Esophagus mucosa (tissue), 1 donor: ENCODE measurements at regions not wholly inside any gene's neighbourhood (a gene's known extent, or its start where the extent isn't known, plus 50 kb on each side); places are given as distances from the start of the nearest gene placed in this dataset.
A peak's percentile ranks its signal among the peaks of the same experiment; 100 is the strongest.
"Not testable (repeated sequence)": the region's sequence is repeated elsewhere in the genome, so short reads cannot be mapped to it uniquely, and the experiment has no call there.

Source experiments
- ATAC-seq: fragments of 200-7000 bp; cut with Tn5 transposase; one replicate; pipeline ENCODE4 v1.9.1; 2020
- donor health status: DM: yes; HTN: yes; CAD: no.

DNA sequence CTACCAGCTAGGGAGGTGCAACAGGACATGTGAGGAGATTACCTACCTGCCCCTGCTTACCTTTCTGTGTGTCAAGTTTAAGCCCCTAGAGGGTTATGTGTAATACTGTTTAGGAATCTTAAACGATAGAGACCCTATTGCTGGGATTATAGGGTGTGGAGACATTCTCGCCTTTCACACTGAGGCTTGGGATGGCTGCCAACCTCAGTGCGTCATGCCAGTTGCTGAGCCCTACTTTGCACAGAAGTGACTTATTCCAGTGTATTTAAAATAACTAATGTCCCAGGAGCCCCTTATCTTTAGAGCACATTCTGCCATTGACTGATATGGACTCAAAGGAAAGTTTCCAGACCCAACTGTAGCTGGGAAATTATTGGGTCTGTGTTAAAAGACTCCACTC, 76.6 kb upstream of the XPA start:
- peak; percentile 82 for ATAC-seq

GRCh38 chr9:97774673-97775072, 77.5 kb upstream of the XPA start:
- no peak for ATAC-seq

DNA sequence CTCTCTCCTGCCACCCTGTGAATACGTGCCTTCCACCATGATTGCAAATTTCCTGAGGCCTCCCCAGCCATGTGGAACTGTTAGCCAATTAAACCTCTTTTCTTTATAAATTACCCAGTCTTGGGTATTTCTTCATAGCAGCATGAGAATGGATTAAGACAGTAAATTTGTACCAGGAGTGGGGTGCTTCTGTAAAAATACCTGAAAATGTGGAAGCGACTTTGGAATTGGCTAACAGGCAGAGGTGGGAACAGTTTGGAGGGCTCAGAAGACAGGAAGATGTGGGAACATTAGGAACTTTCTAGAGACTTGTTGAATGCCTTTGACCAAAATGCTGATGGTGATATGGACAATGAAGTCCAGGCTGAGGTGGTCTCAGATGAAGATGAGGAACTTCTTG, 74.3 kb upstream of the FOXE1 start:
- not testable (repeated sequence) for ATAC-seq

GRCh38 chr9:97779608-97780007, 73.4 kb upstream of the FOXE1 start:
- no peak for ATAC-seq

GRCh38 chr9:97781902-97782301, 71.1 kb upstream of the FOXE1 start:
- ATAC-seq = no peak

DNA sequence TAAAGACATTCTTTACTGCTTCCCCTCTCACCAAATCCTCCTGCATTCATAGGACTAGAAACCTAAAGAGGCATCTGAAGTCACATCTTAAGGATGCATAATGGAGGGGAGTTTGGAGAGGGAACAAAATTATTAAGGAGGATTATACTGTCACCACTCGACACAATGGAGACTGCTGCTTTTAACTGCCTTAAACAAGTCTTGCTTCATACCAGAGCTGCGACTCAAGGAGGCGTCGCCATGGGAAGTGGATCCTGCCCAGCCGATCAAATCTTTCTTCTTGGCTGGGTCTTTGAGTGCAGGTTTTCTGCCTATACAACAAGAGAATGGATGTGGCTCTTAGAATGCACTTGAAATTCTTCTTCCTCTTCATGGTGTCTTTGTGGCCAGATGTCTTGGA, 66.7 kb upstream of the FOXE1 start:
- peak; percentile 84 for ATAC-seq

- no peak for ATAC-seq
Observed at GRCh38 chr9:97787551-97787950, 65.5 kb upstream of the FOXE1 start.

DNA sequence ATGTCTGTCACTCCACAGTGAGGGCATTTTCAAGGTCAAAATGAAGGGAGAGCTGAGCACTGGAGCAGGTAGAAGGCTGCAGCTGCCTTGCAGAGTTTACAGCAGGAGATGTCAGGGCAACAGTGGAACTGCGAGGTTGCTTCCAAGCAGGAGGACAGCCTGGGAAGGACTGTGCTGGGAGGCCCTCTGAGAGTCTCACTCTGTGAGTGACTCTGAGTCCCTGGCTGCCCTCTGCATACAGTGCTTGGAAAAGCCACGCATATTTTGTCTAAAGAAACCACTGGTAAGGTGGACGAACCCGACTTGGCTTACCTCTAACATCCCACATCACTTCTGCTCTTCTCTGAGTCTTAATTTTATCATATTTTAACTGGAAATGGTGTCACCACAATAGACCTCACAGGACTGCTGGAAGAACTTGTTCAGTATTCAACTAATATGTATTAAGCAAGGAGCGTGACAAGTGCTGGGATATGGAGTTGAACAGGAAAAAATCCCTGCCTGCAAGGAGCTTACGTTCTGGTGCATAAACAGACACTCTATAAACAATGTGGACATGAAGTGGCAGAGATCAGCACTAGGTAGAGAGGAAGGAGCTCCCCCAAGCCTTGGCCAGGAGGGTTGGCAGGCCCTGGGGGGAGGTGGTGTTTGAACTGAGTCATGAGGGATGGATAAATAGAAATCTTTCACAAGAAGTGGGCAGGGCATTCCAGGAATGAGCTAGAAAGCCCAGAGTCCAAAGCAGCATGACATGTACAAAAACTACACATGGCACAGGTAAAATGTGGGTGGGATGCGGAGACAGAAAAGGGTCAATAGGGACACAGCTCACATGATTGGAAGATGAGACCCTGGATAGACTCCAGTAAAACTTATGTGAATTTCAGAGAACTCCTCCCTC, 64.0 kb upstream of the FOXE1 start:
- peak; percentile 80 for ATAC-seq

DNA sequence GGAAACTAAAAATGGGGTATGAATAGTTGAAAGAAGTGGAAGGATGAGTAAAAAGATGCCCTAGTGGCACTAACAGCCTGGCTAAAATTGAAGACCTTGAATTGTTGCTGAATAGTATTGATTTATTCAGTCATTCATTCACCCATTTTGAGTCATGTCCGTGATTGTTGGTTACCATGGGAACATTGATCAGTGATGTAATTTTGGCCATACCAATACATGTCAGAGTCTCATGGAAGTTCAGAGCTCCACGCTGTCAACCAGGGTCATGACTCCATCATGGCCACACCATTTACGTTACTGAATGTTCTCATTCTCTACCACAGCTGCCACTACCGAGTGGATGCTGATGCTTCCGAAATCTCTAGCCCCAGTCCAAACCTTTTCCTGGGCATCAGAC, 62.5 kb upstream of the FOXE1 start:
- ATAC-seq = no peak

DNA sequence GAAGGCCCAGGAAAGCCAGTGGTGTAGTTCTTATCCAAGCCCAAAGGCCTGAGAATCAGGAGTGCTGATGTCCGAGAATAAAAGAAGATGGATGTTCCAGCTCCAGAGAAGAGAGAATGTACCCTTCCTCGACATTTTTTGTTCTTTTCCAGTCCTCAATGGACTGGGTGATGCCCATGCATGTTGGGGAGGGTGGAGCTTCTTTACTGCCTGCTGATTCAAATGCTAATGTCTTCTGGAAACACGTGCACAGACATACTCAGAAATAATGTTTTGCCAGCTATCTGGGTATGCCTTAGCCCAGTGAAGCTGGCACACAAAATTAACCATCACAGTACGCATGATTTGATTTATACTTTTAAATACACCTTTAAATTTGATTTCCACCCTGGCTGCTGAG, 61.5 kb upstream of the FOXE1 start:
- ATAC-seq = no peak

DNA sequence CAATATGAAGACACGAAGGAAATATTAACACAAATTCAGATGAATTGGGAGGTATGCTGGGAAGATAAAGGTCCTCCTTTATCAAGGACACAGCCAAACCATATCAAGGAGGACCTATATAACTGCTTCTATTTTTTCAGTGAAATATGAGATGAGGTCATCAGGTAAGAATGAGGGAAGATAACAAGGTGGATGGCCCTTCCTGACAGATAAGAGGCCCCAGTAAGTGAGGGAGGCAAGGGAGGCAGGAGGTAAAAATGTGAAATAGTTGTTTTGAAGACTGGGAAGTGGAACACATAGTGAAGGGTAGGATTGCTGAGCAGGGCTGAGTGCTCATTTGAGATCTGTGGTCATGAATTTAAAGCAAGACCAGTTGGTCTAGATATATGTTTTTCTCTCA, 60.0 kb upstream of the FOXE1 start:
- ATAC-seq = no peak

- no peak for ATAC-seq
Observed at GRCh38 chr9:97794666-97795065, 58.4 kb upstream of the FOXE1 start.

- not testable (repeated sequence) for ATAC-seq
Observed at GRCh38 chr9:97796176-97796575, 56.9 kb upstream of the FOXE1 start.

DNA sequence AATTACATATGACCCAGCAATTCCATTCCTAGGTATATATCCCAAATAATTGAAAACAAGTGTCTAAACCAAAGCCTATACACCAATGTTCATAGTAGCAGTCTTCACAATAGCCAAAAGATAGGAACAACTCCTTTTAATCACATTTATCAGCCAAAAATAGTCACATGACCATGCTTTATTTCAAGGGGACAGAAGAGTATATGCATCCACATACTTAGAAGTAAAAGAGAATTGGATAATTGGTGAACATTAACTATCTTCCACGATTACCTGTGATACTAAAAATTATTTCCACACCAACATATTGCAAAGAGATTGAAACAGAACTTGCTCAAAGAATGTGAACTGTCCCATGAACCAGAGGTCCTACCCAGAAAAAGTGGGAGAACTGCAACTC, 51.8 kb upstream of the FOXE1 start:
- no peak for ATAC-seq

- peak; percentile 73 for ATAC-seq
Observed at GRCh38 chr9:97802276-97802675, 50.8 kb upstream of the FOXE1 start.

DNA sequence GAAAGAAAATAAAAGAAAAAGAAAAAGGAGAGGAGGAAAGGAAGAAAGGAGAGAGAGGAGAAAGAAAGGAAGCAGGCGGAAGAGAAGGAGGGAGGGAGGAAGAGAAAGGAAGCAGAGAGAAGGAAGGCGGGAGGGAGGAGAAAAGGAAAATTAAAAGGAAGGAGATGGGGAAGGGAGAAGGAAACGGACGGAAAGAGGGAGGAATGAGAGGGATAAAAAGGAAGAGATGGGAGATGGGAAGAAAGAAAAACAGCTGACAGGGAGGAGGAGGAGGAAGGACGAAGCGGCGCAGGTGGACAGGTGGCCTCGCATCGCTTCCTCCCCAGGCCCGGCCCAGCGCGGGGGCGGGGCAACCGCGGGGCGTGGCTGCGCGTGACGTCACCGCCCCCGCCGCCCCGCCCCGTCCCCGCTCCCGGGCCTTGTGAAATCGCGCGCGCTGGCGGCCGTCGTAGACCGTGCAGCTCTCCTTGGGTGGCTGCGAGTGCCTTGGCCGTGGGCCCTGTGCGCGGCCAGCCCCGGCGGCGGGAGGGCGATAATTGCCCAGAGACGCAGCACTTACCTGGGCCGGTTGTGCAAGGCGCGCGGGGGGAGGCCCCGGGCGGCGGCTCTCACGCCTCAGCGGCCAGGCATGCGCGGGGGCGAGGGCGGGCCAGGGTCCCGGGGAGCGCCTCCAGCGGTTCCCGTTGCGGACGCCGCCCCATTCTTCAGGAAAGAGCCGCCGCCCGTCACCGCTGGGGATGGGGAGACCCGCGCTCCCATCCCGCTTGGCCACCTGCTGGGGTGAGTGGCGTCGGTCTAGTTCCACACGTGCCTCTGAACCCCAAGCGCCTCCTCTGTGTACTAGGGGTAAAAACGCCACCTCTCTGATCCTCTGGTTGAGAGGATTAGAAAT, 49.6 kb upstream of the FOXE1 start:
- ATAC-seq = peak; percentile 94
